ENCODE measurements at regions not wholly inside any gene's neighbourhood (a gene's known extent, or its start where the extent isn't known, plus 50 kb on each side); places are given as distances from the start of the nearest gene placed in this dataset.
"Not testable (repeated sequence)": the region's sequence is repeated elsewhere in the genome, so short reads cannot be mapped to it uniquely, and the experiment has no call there.

- TF ChIP-seq JUND (IDR thresholded peaks at IDR 0.05; ENCODE audit: low read depth), result no peak
- in situ Hi-C loops (cut with HindIII; ENCODE audit: low pct_unique_long_range_greater_than_20kb, low sequenced_read_pairs), result no loop called here
- peak in 1 of 2 experiments; percentile 33 for DNase-seq (ENCODE audit: low read depth in 1 of 2, low spot score in 1 of 2)
Measured at GRCh38 chr3:106121491-106122289, 252.9 kb upstream of the CBLB start.

- no peak for DNase-seq (ENCODE audit: low read depth in 1 of 2, low spot score in 1 of 2)
- TF ChIP-seq JUND (IDR thresholded peaks at IDR 0.05; ENCODE audit: low read depth), result no peak
- in situ Hi-C loops (cut with HindIII; ENCODE audit: low pct_unique_long_range_greater_than_20kb, low sequenced_read_pairs), result no loop called here
Measured at GRCh38 chr3:106124818-106125217, 256.0 kb upstream of the CBLB start.

- no peak for TF ChIP-seq JUND (IDR thresholded peaks at IDR 0.05; ENCODE audit: low read depth)
- no peak for DNase-seq (ENCODE audit: low read depth in 1 of 2, low spot score in 1 of 2)
- in situ Hi-C loops (cut with HindIII; ENCODE audit: low pct_unique_long_range_greater_than_20kb, low sequenced_read_pairs), result no loop called here
Measured at GRCh38 chr3:106125321-106125720, 256.5 kb upstream of the CBLB start.

- DNase-seq (ENCODE audit: low read depth in 1 of 2, low spot score in 1 of 2), result no peak
- no peak for TF ChIP-seq JUND (IDR thresholded peaks at IDR 0.05; ENCODE audit: low read depth)
- in situ Hi-C loops (cut with HindIII; ENCODE audit: low pct_unique_long_range_greater_than_20kb, low sequenced_read_pairs), result no loop called here
Measured at GRCh38 chr3:106126067-106126845, 257.4 kb upstream of the CBLB start.

GRCh38 chr3:106126846-106127235, 258.0 kb upstream of the CBLB start:
- in situ Hi-C loops (cut with HindIII; ENCODE audit: low pct_unique_long_range_greater_than_20kb, low sequenced_read_pairs), result no loop called here
- TF ChIP-seq JUND (IDR thresholded peaks at IDR 0.05; ENCODE audit: low read depth), result no peak
- DNase-seq (ENCODE audit: low read depth in 1 of 2, low spot score in 1 of 2), result no peak

- DNase-seq (ENCODE audit: low read depth in 1 of 2, low spot score in 1 of 2), result no peak
- in situ Hi-C loops (cut with HindIII; ENCODE audit: low pct_unique_long_range_greater_than_20kb, low sequenced_read_pairs), result no loop called here
- no peak for TF ChIP-seq JUND (IDR thresholded peaks at IDR 0.05; ENCODE audit: low read depth)
Measured at GRCh38 chr3:106129939-106130338, 261.1 kb upstream of the CBLB start.

- DNase-seq (ENCODE audit: low read depth in 1 of 2, low spot score in 1 of 2), result no peak
- no peak for TF ChIP-seq JUND (IDR thresholded peaks at IDR 0.05; ENCODE audit: low read depth)
- in situ Hi-C loops (cut with HindIII; ENCODE audit: low pct_unique_long_range_greater_than_20kb, low sequenced_read_pairs), result no loop called here
Measured at GRCh38 chr3:106130384-106131198, 261.8 kb upstream of the CBLB start.

- in situ Hi-C loops (cut with HindIII; ENCODE audit: low pct_unique_long_range_greater_than_20kb, low sequenced_read_pairs), result no loop called here
- no peak for DNase-seq (ENCODE audit: low read depth in 1 of 2, low spot score in 1 of 2)
Measured at GRCh38 chr3:106135451-106136160, 266.8 kb upstream of the CBLB start.

GRCh38 chr3:106139826-106140225, 271.0 kb upstream of the CBLB start:
- no peak for TF ChIP-seq JUND (IDR thresholded peaks at IDR 0.05; ENCODE audit: low read depth)
- in situ Hi-C loops (cut with HindIII; ENCODE audit: low pct_unique_long_range_greater_than_20kb, low sequenced_read_pairs), result no loop called here
- no peak for DNase-seq (ENCODE audit: low read depth in 1 of 2, low spot score in 1 of 2)

More at GRCh38 chr3:106135451-106136160, 266.8 kb upstream of the CBLB start:
- TF ChIP-seq JUND (IDR thresholded peaks at IDR 0.05; ENCODE audit: low read depth), result no peak

- in situ Hi-C loops (cut with HindIII; ENCODE audit: low pct_unique_long_range_greater_than_20kb, low sequenced_read_pairs), result no loop called here
- no peak for DNase-seq (ENCODE audit: low read depth in 1 of 2, low spot score in 1 of 2)
- no peak for TF ChIP-seq JUND (IDR thresholded peaks at IDR 0.05; ENCODE audit: low read depth)
Measured at GRCh38 chr3:106140431-106140830, 271.6 kb upstream of the CBLB start.

GRCh38 chr3:106144030-106144429, 275.2 kb upstream of the CBLB start:
- no peak for TF ChIP-seq JUND (IDR thresholded peaks at IDR 0.05; ENCODE audit: low read depth)
- in situ Hi-C loops (cut with HindIII; ENCODE audit: low pct_unique_long_range_greater_than_20kb, low sequenced_read_pairs), result no loop called here
- peak in 1 of 2 experiments; percentile 30 for DNase-seq (ENCODE audit: low read depth in 1 of 2, low spot score in 1 of 2)

- DNase-seq (ENCODE audit: low read depth in 1 of 2, low spot score in 1 of 2); in situ Hi-C loops (cut with HindIII; ENCODE audit: low pct_unique_long_range_greater_than_20kb, low sequenced_read_pairs): not testable (repeated sequence)
Measured at GRCh38 chr3:106148440-106149082, 279.7 kb upstream of the CBLB start.
